Muscle of back (tissue), 3 donors: ENCODE measurements at regions not wholly inside any gene's neighbourhood (a gene's known extent, or its start where the extent isn't known, plus 50 kb on each side); places are given as distances from the start of the nearest gene placed in this dataset.

Experiments
- DNase-seq, 3 donors: peaks; one replicate each; pipeline versions ENCODE4 v3.0.0 to v3.0.0-alpha.2; 2013

GRCh38 chr2:134119117-134119712, 134.7 kb upstream of the MGAT5 start:
- no peak for DNase-seq

GRCh38 chr2:134119713-134120405, 134.0 kb upstream of the MGAT5 start:
- DNase-seq, result peak; percentile 90 to 97 (median 91)

GRCh38 chr2:134120406-134120732, 133.5 kb upstream of the MGAT5 start:
- DNase-seq, result no peak

GRCh38 chr2:134120733-134121630, 132.9 kb upstream of the MGAT5 start:
- DNase-seq, result peak in 2 of 3 donors; percentile 61 to 87

- no peak for DNase-seq
Observed at GRCh38 chr2:134122610-134123009, 131.3 kb upstream of the MGAT5 start.

- DNase-seq, result no peak
Observed at GRCh38 chr2:134123332-134123731, 130.5 kb upstream of the MGAT5 start.

- no peak for DNase-seq
Observed at GRCh38 chr2:134124047-134124753, 129.7 kb upstream of the MGAT5 start.

GRCh38 chr2:134127496-134127895, 126.4 kb upstream of the MGAT5 start:
- no peak for DNase-seq

GRCh38 chr2:134128746-134129145, 125.1 kb upstream of the MGAT5 start:
- DNase-seq, result no peak

GRCh38 chr2:134129900-134130537, 123.9 kb upstream of the MGAT5 start:
- DNase-seq, result no peak

GRCh38 chr2:134131681-134132489, 122.0 kb upstream of the MGAT5 start:
- DNase-seq, result no peak

GRCh38 chr2:134132490-134132857, 121.4 kb upstream of the MGAT5 start:
- DNase-seq, result no peak

- no peak for DNase-seq
Observed at GRCh38 chr2:134133622-134134312, 120.1 kb upstream of the MGAT5 start.

GRCh38 chr2:134134313-134134706, 119.6 kb upstream of the MGAT5 start:
- no peak for DNase-seq

- DNase-seq, result no peak
Observed at GRCh38 chr2:134134827-134135226, 119.0 kb upstream of the MGAT5 start.

GRCh38 chr2:134135793-134136192, 118.1 kb upstream of the MGAT5 start:
- no peak for DNase-seq

GRCh38 chr2:134136731-134137130, 117.1 kb upstream of the MGAT5 start:
- no peak for DNase-seq

GRCh38 chr2:134137182-134137611, 116.7 kb upstream of the MGAT5 start:
- DNase-seq, result peak in 2 of 3 donors; percentile 27 to 64

GRCh38 chr2:134138115-134138514, 115.8 kb upstream of the MGAT5 start:
- no peak for DNase-seq

- DNase-seq, result no peak
Observed at GRCh38 chr2:134139611-134140010, 114.3 kb upstream of the MGAT5 start.
